Sciatic nerve (tissue), 2 donors: ENCODE measurements at regions not wholly inside any gene's neighbourhood (a gene's known extent, or its start where the extent isn't known, plus 50 kb on each side); places are given as distances from the start of the nearest gene placed in this dataset.
"Not testable (repeated sequence)": the region's sequence is repeated elsewhere in the genome, so short reads cannot be mapped to it uniquely, and the experiment has no call there.

ENCODE experiments used
- ATAC-seq: fragments of 200-7000 bp; cut with Tn5 transposase; one replicate; pipeline ENCODE4 v1.9.1; 2020; ENCODE audit warnings: mild to moderate bottlenecking, moderate library complexity
- DNase-seq: peaks from one replicate; pipeline ENCODE4 v3.0.0-alpha.2; 2020; ENCODE audit warnings: low spot score
- intact Hi-C: fragments of 100-400 bp; cut with DNase I; formaldehyde crosslinking; loops from one replicate; pipeline ENCODE4 v1.14.2; 2022
- donor health status: DM: no; HTN: no; CAD: no.
- donor health status: DM: no; HTN: no; CAD: no.

GRCh38 chr13:71382285-71382684, 484.7 kb downstream of the DACH1 start:
- intact Hi-C loops, result no loop called here
- DNase-seq (no peak), ATAC-seq (no peak)

GRCh38 chr13:71380191-71380590, 486.8 kb downstream of the DACH1 start:
- intact Hi-C loops, result no loop called here
- no peak for ATAC-seq
- no peak for DNase-seq

GRCh38 chr13:71378961-71379905, 487.8 kb downstream of the DACH1 start:
- DNase-seq (no peak), ATAC-seq (peak; percentile 53)
- intact Hi-C loops, result no loop called here

GRCh38 chr13:71374471-71375049, 492.4 kb downstream of the DACH1 start:
- DNase-seq (no peak), ATAC-seq (no peak)
- intact Hi-C loops, result no loop called here

GRCh38 chr13:71368336-71368735, 498.7 kb downstream of the DACH1 start:
- intact Hi-C loops, result no loop called here
- DNase-seq (no peak), ATAC-seq (no peak)

- ATAC-seq (no peak), DNase-seq (no peak)
- intact Hi-C loops, result no loop called here
These were observed 507.0 kb downstream of the DACH1 start for GRCh38 chr13:71360041-71360440.

- ATAC-seq (no peak), DNase-seq (no peak)
- intact Hi-C loops, result no loop called here
These were observed 507.4 kb downstream of the DACH1 start for GRCh38 chr13:71359641-71360040.

GRCh38 chr13:71358218-71358617, 508.8 kb downstream of the DACH1 start:
- intact Hi-C loops, result no loop called here
- no peak for DNase-seq
- no peak for ATAC-seq

- intact Hi-C loops, result no loop called here
- ATAC-seq (no peak), DNase-seq (no peak)
These were observed 512.0 kb downstream of the DACH1 start for GRCh38 chr13:71355010-71355409.

- ATAC-seq (no peak), DNase-seq (no peak)
- intact Hi-C loops, result no loop called here
These were observed 516.1 kb downstream of the DACH1 start for GRCh38 chr13:71350886-71351285.

- intact Hi-C loops, result loop anchor here (5.0 kb wide), 1 partner anchor 631 kb away; no protein-coding TSS in a partner anchor
- ATAC-seq, DNase-seq: not testable (repeated sequence)
These were observed 521.1 kb downstream of the DACH1 start for GRCh38 chr13:71345856-71346255.

- intact Hi-C loops, result no loop called here
- ATAC-seq, result no peak
These were observed 527.3 kb downstream of the DACH1 start for GRCh38 chr13:71339736-71340135.

GRCh38 chr13:71339005-71339404, 528.0 kb downstream of the DACH1 start:
- DNase-seq (no peak), ATAC-seq (no peak)
- intact Hi-C loops, result no loop called here

More at GRCh38 chr13:71339736-71340135, 527.3 kb downstream of the DACH1 start:
- no peak for DNase-seq

GRCh38 chr13:71338070-71338469, 528.9 kb downstream of the DACH1 start:
- DNase-seq (no peak), ATAC-seq (no peak)
- intact Hi-C loops, result no loop called here

- DNase-seq (no peak), ATAC-seq (no peak)
- intact Hi-C loops, result no loop called here
These were observed 539.7 kb downstream of the DACH1 start for GRCh38 chr13:71327266-71327665.

- DNase-seq (no peak), ATAC-seq (no peak)
- intact Hi-C loops, result no loop called here
These were observed 541.4 kb downstream of the DACH1 start for GRCh38 chr13:71325556-71325955.

- no peak for DNase-seq
- intact Hi-C loops, result no loop called here
- ATAC-seq, result no peak
These were observed 543.7 kb downstream of the DACH1 start for GRCh38 chr13:71323266-71323665.

GRCh38 chr13:71320452-71320851, 546.6 kb downstream of the DACH1 start:
- ATAC-seq (no peak), DNase-seq (no peak)
- intact Hi-C loops, result no loop called here

- intact Hi-C loops, result no loop called here
- no peak for ATAC-seq
- no peak for DNase-seq
These were observed 550.1 kb downstream of the DACH1 start for GRCh38 chr13:71316792-71317363.

- DNase-seq (no peak), ATAC-seq (no peak)
- intact Hi-C loops, result no loop called here
These were observed 554.1 kb downstream of the DACH1 start for GRCh38 chr13:71312923-71313322.
